BJ (cell line): ENCODE measurements at regions not wholly inside any gene's neighbourhood (a gene's known extent, or its start where the extent isn't known, plus 50 kb on each side); places are given as distances from the start of the nearest gene placed in this dataset.

Source experiments
- CTCF ChIA-PET: fragments of 350-600 bp; formaldehyde crosslinking; extraction: SDS; loops from one replicate; lab custom pipeline; 2021; ENCODE audit warnings: antibody characterized with exemption, inconsistent platforms; lab: Yijun Ruan, JAX
- POLR2A ChIA-PET: fragments of 300-600 bp; sonication (Branson Sonifier 250); formaldehyde crosslinking; extraction: SDS; loops from one replicate; lab custom pipeline; 2021; ENCODE audit warnings: antibody characterized with exemption; lab: Charles Lee
- DNase-seq: peaks from one replicate; pipeline ENCODE4 v3.0.0-alpha.2; 2011; ENCODE audit warnings: low read depth
- H3K27me3 ChIP-seq: 2 replicates; pipeline ENCODE4 v1.6.0; 2011; ENCODE audit warnings: low read length; ENCODE audit not compliant: control insufficient read depth, insufficient read depth
- H3K36me3 ChIP-seq: 2 replicates; pipeline ENCODE4 v1.5.1; 2011; ENCODE audit warnings: low read length; ENCODE audit not compliant: control insufficient read depth, insufficient read depth
- H3K4me3 ChIP-seq: 2 replicates; pipeline ENCODE4 v1.5.1; 2011; ENCODE audit warnings: low read depth, mild to moderate bottlenecking, control low read depth, low read length
- TF ChIP-seq, protein P1 (sequence below): IDR thresholded peaks from 2 replicates; pipeline ENCODE4 v1.5.1; 2011; ENCODE audit warnings: low read depth, mild to moderate bottlenecking, control low read depth, inconsistent platforms, low read length, moderate library complexity; ENCODE audit not compliant: insufficient read depth

DNA sequence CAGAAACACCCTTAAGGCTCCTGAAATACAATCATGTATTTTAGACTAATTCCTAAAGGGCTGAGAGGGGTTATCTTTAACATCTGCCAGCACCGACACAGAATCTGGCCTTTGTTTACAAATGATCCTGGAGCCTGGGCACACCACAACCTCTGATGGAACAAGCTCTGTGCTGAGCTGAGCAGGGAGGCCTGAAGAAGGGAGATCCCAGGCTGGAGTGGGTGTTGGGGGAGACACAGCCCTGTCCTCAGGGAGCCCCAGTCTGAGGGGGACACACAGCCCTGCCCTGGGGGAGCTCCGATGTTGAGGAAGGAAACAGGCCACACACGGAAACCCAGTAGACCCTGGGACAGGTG, 130.5 kb downstream of the VEGFA start:
- Histone ChIP-seq H3K4me3 (no peak overlapping the region), H3K27me3 (peaks cover 4% of the 10 kb centered on the region; the same call in 1 of the 2 replicates), H3K36me3 (no peaks in the 10 kb centered on the region)
- POLR2A ChIA-PET = no interaction called here
- no peak for DNase-seq
- TF ChIP-seq, protein P1, sequence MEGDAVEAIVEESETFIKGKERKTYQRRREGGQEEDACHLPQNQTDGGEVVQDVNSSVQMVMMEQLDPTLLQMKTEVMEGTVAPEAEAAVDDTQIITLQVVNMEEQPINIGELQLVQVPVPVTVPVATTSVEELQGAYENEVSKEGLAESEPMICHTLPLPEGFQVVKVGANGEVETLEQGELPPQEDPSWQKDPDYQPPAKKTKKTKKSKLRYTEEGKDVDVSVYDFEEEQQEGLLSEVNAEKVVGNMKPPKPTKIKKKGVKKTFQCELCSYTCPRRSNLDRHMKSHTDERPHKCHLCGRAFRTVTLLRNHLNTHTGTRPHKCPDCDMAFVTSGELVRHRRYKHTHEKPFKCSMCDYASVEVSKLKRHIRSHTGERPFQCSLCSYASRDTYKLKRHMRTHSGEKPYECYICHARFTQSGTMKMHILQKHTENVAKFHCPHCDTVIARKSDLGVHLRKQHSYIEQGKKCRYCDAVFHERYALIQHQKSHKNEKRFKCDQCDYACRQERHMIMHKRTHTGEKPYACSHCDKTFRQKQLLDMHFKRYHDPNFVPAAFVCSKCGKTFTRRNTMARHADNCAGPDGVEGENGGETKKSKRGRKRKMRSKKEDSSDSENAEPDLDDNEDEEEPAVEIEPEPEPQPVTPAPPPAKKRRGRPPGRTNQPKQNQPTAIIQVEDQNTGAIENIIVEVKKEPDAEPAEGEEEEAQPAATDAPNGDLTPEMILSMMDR = no peak
- CTCF ChIA-PET = interaction anchor here (0.8 to 2.5 kb wide), 6 partner anchors 8 to 132 kb away, joined by 3 to 10 read pairs (median 4); partner anchors contain the start of gene VEGFA

DNA sequence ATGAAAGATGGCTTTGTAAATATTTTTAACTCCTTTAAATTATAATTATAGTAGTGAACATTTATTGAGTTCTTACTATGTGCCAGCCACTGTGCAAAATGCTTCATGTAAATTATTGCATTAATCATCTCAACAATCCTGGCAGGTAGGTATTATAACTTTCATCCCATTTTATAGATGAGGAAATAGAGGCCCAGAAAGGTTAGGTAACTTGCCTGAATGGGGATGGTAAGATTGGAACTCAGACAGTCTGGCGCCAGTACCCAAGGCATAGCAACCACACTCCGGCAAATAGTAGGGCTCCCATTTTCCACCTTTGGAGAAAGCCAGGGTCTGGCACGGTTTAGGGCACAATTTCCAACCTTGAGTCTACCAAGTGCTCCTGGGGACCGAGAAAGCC, 129.8 kb downstream of the VEGFA start:
- H3K4me3 ChIP-seq = no peak overlapping the region
- H3K36me3 ChIP-seq = no peaks in the 10 kb centered on the region
- H3K27me3 ChIP-seq = peaks cover 4% of the 10 kb centered on the region; the same call in 1 of the 2 replicates
- CTCF ChIA-PET = interaction anchor here (1.9 to 2.5 kb wide), 2 partner anchors 10 to 11 kb away, joined by 6 to 10 read pairs; no protein-coding TSS in a partner anchor
- DNase-seq = no peak
- TF ChIP-seq, protein P1 = no peak
- POLR2A ChIA-PET = no interaction called here

DNA sequence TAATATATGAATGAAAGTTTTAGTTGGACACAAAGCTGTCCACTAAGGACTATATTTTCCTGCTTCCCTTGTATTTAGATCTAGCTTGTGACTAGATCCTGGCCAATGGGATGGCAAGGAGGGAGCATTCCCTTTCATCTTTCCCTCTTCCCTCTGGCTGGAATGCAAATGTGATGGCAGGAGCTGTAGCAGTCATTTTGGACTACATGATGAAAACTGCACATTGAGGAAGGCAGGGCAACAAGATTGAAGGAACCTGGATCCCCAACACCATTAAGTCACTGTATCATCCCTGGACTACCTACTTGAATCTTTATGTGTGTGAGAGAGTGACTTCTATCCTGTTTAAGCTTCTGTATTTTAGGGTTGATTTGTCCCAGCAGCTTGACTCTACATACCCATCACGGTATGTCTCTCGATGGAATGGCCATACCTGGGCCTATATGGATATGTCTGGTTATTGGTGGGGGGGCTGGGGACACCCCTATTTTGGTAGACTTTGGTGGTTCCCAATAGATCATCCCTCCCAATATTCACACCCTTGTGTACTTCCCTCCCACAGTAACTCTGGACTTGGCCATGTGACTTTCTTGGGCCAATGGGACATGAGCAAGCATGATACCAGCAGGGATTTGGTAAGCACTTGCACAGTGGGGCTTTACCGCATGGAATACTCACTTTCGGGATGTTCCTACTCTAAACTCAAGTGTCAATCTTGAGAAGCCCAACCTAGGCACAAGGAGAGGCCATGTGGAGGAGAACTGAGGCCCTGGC, 128.5 kb downstream of the VEGFA start:
- Histone ChIP-seq H3K27me3 (peaks cover 4% of the 10 kb centered on the region; the same call in 1 of the 2 replicates), H3K36me3 (no peaks in the 10 kb centered on the region), H3K4me3 (no peak overlapping the region)
- POLR2A ChIA-PET = interaction anchor here (1.0 kb wide), 1 partner anchor 14 kb away, joined by 6 read pairs; no protein-coding TSS in a partner anchor
- DNase-seq = no peak
- TF ChIP-seq, protein P1 = no peak
- CTCF ChIA-PET = interaction anchor here (0.8 to 1.0 kb wide), 3 partner anchors 11 to 124 kb away, joined by 3 read pairs; no protein-coding TSS in a partner anchor

DNA sequence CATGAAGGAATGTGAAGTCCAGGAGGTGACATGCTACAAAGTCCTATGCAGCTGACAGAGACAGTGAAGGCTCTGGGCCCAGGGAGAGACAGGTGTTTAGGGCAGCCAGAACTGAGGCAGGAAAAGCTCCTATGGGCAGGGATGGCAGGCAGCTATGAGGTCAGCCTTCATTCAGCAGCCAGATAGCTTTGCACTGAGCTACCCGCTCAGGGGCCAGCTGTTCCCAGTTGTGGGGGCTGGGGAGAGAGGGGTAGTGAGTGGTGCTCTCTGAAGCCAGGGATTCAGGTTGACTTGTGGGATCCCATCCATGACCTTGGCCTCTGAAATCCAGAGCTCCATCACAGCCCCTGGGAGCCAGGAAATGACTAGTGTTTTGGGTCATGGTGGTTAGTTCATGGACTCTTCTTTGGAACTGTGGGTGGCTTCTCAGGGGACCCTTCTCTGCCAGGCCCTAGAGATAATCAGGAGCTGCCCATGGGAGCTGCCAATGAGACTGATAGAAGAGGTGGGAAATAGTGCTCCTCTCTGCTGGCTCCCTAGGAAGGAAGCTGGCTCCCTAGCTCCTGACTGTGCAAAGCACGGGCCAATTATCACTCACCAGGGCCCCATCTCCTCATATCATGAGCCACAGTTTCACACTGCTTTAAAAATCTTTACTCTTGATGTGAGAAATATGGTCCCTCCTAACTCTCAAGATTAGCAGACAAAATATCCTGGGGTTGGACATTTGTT, 127.7 kb downstream of the VEGFA start:
- TF ChIP-seq, protein P1 = no peak
- H3K27me3 ChIP-seq = peaks cover 4% of the 10 kb centered on the region; the same call in 1 of the 2 replicates
- ChIA-PET CTCF (interaction anchor here (0.8 to 1.0 kb wide), 3 partner anchors 10 to 124 kb away, joined by 3 read pairs; no protein-coding TSS in a partner anchor), POLR2A (interaction anchor here (0.6 to 1.0 kb wide), 2 partner anchors 13 to 50 kb away, joined by 3 to 6 read pairs; no protein-coding TSS in a partner anchor)
- H3K4me3 ChIP-seq = no peak overlapping the region
- no peak for DNase-seq
- no peaks in the 10 kb centered on the region for H3K36me3 ChIP-seq
